Suprapubic skin (tissue), 4 donors: ENCODE measurements at regions not wholly inside any gene's neighbourhood (a gene's known extent, or its start where the extent isn't known, plus 50 kb on each side); places are given as distances from the start of the nearest gene placed in this dataset.

Source experiments
- CTCF ChIP-seq, 2 donors: fragments of 200-600 bp in 1 of 2; fragments of 450-650 bp in 1 of 2; sonication (generic) in 1 of 2; IDR thresholded peaks; one replicate each; pipeline ENCODE4 v1.5.1; 2016 to 2019; ENCODE audit warnings: antibody characterized with exemption in 2 of 2, mild to moderate bottlenecking in 1 of 2, moderate library complexity in 1 of 2
- EP300 ChIP-seq: sonication (generic); formaldehyde crosslinking; IDR thresholded peaks from one replicate; pipeline ENCODE4 v1.6.1; 2017; ENCODE audit warnings: antibody characterized with exemption
- POLR2AphosphoS5 ChIP-seq, 3 donors: sonication (generic); formaldehyde crosslinking; IDR thresholded peaks; one replicate each; pipeline ENCODE4 v1.6.1; 2017; ENCODE audit warnings: antibody characterized with exemption in 3 of 3

- no peak for TF ChIP-seq CTCF (IDR thresholded peaks at IDR 0.05)
- TF ChIP-seq POLR2AphosphoS5 (IDR thresholded peaks at IDR 0.05), result no peak
- TF ChIP-seq EP300, result no peak
Observed at GRCh38 chr19:31883296-31883990, 462.0 kb upstream of the ZNF507 start.
